NCI-H82 (cell line): ENCODE measurements at regions not wholly inside any gene's neighbourhood (a gene's known extent, or its start where the extent isn't known, plus 50 kb on each side); places are given as distances from the start of the nearest gene placed in this dataset.
"Not testable (repeated sequence)": the region's sequence is repeated elsewhere in the genome, so short reads cannot be mapped to it uniquely, and the experiment has no call there.

Experiments
- DNase-seq: peaks from one replicate; lab custom pipeline; 2025; lab: John Stamatoyannopoulos, UW

DNA sequence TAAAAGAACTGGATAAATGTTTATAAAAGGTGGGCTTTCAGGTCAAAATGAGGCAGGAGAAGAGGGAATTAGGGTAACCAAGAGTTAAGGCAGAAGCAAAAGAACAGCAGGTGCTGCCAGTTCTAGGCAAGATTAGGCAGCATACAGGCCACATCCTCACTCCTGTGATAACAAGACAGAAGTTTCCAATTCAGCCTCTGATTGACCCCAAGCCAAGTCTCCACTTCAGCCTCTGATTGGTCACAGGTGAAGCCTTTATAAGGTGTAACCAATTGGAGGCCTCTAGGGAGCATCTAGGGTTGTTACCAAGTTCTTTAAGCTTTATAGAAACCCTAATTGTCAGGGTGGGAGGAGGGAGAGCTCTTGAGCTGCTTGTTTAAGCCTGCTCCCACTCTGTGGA, 160.8 kb downstream of the MATN1 start:
- DNase-seq: no peak

DNA sequence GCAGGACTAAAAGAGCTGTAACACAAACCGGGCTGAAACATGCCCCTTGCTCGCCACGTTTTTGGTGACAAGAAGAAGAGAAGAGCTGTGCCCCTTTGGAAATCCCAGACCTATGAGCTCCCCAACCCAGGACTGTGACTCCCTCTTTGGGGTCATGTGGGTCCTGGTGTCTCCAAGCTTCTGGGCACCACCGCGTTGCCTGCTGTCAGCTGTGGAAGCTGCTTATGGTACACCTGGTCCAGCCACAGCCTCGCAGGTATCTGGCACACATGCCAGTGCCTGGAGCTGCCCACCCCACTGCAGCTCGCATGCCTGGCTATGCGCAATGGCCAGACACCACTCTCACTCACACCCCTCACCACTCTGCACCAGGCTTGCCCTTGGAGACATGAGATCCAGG, 171.8 kb downstream of the MATN1 start:
- DNase-seq: no peak

DNA sequence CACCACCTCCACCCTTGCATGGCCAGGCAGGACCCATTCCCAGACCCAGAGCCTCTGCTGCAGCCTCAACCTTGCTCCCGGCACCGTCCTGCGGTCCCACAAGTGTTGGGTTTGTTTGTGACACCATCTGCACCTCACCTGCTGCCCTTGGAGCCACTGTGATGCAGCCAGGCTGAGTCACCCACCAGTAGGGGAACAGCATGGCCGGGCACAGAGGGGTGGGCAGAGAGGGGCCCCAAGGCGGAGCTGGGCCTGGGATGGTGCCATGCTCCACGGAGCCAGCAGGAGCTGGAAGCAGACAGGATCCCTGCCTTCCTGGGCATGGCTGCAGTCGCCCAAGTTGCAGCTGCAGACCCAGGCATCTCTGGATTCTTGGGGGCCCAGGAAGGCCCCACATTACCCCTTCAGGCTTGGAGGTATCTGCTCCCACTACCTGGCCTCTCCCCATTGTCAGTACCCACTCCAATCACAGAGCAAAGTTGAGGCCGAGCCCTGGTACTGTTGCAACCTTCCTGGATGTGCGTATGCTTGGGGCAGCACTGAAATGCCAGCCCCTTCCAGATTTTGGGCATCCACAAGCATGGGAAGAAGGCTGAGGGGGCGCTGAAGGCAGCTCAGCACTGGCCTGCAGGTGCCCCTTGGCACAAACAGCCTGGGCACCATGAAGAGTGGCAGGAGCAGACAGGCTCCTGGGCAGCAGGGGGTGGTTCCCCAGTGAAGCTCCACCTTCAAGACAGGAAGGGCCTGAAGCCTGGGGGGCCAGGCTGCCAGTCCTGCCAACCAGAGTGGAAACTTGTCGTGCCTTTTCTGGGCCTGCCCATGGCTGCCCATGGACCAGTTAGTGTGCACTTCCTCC, 172.8 kb downstream of the MATN1 start:
- DNase-seq: no peak

DNA sequence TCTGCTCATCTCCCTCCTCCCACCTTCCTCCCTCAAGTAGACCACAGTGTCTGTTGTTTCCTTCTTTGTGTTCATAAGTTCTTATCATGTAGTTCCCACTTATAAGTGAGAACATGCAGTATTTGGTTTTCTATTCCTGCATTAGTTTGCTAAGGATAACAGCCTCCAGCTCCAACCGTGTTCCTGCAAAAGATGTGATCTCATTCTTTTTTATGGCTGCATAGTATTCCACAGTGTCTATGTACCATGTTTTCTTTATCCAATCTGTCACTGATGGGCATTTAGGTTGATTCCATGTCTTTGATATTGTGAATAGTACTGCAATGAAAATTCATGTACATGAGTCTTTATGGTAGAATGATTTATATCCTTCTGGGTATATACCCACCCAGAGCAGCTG, 173.5 kb downstream of the MATN1 start:
- not testable (repeated sequence) for DNase-seq

DNA sequence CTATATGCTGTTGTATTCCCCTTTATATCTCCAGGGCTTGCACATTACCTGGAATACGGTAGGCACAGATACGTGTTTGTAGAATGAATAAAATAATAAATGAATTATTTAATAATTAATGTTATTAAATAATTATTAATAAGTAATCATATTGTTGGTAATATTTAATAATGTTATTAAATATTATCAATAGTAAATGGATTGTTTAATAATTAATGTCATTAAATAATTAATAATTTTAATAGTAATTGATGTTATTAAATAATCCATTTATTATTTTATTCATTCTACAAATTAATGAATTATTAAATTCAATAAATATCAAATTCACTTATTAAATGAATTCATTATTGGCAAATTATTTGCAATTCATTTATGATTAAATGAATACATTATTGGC, 175.1 kb downstream of the MATN1 start:
- no peak for DNase-seq

DNA sequence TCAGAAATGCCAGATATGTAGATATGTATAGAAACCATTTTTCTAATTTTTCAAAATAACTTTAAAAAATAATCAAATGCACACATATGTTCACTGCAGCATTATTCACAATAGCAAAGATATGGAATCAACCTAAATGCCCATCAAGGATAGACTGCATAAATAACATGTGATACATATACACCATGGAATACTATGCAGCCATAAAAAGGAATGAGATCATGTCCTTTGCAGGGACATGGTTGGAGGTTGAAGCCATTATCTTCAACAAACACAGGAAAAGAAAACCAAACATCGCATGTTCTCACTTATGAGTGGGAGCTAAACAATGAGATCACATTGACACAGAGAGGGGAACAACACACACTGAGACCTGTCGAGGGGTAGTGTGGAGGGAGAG, 176.1 kb downstream of the MATN1 start:
- not testable (repeated sequence) for DNase-seq

DNA sequence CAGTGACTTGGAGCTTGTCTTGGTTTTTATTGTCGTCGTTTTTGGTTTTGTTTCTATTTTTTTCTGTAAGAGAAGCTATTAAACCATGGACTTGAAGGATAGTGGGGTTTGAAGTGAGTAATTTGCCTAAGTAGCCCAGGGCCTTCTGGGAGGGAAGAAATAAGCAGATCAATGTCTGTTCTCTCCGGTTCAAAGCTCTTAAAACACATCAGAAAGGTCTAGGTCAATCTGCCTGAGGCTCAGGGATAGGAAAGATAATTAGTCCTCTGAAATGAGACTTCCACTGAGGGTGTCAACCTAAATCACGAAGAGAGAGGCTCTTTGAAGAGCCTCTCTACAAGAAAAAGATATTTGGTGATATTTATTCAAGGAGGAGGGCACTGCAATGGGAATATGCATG, 178.0 kb downstream of the MATN1 start:
- DNase-seq: no peak

DNA sequence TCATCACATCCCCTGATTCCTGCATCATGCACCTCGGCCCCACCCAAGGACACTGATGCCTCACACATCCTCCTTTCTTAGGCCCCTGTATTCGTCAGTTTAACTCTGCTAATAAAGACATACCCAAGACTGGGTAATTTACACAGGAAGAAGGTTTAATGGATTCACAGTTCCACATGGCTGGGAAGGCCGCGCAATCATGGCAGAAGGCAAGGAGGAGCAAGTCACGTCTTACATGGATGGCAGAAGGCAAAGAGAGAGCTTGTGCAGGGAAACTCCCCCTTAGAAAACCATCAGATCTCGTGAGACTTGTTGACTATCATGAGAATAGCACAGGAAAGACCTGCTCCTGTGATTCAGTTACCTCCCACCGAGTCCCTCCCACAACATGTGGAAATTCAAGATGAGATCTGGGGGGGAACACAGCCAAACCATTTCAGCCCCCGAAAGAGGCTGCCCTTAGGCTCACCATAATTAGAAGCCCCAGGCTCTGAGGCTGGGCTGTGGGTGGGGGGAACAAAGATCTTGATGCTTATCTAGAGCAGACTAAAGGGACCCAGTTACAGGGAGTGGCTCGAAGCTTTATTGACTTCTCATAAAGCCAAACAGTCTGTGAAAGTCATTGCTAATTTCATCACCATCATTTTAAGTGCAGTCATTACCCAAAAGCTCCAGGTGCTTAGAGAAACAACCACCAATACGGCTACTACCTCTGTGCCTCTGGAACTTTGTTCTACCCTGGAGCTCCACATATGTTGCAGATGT, 181.5 kb downstream of the MATN1 start:
- no peak for DNase-seq

DNA sequence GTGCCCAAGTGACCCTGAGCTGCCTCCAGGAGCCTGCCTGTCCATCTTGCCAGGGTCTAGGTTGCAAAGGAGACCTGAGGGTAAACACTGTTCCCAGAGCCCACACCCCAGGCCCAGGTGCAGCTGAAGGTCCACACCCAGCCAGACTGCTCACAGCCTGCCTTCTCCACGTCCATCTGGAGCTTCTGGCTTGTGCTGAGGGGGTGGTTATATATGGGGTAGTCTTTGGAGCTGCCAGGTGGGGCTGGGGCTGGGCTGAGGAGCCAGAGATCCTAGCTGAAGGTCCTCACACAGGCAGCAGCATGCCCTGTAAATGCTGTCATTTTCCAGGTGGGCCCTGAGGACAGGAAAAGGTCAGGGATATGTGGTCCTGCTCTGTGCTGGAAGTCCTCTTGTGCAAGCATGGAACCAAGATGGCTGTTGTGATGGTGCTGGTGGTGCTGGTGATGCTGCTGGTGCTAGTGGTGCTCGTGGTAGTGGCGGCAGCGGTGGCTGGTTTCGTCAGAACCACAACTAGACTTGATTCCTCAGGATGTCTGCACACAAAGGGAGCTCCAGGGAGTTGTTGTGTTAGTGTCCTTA, 182.7 kb downstream of the MATN1 start:
- no peak for DNase-seq

DNA sequence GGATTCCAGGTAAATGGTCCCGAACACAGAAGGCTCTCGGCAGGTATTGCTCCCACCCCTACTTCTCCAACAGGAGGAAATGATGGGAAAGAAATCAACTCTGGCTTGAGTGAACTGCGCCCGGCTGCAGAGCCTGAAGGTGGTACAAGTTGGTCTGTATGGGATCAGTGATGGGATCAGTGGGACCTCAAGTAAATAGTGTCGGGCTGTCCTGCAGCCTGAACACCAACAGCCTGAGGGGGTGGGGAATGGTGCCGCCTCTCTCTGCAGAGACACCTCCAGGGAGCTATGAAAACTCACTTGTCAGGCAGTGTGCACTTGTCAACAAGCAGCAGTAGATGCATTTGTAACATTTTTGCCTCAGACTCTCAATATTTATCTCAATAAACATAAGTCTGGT, 183.5 kb downstream of the MATN1 start:
- DNase-seq: no peak

DNA sequence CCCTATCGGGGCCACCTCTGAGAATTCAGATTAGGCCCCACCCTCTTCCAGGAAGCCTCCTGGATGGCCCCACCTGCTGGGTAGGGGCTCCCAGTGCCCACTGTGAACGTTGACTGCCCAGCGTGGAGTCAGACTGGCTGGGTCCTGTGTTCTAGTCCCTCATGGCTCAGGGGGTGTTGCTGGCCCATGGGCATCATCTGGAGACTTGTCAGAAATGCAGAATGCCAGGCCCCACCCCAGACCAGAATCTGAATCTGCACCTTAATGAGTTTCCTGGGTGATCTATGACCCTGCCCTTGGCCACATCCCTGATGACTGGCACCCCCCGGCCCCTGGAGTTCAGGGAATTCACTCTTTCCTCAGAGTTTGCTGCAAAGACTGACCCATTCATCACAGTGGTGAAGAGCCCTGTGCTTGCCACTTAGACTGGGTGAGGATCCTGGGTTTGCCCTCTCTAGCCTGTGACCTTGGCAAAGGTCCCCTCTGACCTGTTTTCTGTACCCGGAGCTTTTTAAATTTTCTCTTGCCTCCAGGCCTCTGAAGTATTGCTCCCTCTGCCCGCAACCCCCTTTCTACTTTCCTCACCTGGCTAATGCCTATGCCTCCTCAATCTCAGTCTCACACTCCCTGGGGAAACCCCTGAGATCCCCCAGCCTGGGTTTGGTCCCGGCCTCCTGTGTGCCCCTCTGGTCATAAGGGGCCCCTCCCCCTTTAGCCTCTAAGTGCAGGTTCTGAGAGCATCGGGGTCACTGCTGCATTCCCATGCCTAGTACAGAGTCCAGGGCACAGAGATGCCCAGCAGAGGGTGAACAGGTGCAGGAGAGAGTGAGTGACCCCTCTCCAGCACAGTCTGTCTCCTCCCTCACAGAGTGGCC, 184.2 kb downstream of the MATN1 start:
- DNase-seq: no peak

DNA sequence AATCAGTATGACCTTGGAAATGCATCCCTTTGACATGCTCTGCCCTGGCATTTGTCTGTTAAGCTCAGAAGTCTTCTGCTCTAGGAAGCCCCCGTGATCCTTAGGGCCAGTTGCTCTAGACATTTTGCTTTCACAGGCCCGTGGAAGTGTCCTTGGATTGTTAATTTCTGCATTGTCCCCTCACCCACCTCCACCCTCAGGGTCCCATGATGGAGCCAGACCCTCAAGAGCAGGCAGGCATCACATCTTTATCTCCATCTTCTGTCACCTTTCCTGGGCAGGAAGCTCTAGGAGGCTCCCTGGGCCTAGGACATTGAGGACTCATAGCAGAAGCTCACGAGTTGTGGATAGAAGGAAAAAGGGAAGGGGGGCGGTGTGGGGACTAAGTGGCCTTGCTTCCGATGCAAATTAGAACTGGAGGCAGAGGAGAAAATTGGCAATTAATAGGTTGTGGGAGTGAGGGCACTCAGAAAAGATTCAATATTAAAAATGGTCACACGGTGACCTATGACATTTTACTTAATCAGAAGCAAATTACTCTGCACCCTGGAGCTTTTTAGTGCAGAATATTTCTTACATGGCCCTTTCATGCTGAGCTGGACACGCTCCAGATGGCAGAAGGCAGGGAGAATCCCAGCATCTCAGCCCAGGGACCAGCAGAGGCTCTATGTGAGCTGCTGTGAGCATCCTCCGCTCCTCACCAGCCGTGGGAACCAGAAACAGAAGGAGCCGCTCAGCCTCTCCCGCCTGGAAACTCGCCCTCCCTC, 185.0 kb downstream of the MATN1 start:
- DNase-seq: no peak

DNA sequence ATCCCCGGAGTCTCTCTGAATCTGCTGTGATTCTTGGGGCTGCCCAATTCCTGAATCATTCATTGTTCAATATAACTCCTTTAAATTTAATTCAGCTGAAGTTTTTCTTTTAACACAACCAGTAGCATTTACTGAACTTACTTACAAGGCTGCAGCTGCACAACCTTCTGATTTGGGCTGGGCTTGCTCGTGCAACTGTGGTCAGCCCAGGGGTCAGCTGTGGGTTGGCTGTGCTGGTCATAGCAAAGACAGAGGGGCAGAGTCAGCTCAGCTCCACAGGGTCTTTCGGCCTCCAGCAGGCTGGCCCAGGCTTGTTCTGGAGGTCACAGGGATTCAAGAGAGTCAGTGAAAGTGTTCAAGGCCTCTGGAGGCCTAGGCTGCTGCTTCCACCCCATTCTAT, 186.1 kb downstream of the MATN1 start:
- DNase-seq: no peak

DNA sequence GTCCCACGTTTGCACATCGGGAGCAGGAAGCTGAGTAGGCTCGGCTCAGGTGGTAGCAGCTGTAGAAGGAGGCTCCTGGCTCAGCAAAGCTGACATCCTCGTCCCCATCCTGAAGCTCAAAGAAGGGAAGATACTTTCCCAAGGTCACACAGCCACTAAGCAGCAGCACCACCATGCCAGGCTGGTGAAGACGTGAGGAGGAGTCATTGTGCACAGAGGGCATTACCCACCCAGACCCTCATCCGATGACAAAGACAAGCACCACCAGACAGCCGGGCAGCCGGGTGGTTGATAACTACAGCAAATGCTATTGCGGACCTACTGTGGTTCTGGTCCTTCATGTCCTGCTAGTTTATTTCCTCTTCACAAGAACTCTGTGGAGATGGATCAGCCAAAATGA, 186.9 kb downstream of the MATN1 start:
- DNase-seq: no peak

DNA sequence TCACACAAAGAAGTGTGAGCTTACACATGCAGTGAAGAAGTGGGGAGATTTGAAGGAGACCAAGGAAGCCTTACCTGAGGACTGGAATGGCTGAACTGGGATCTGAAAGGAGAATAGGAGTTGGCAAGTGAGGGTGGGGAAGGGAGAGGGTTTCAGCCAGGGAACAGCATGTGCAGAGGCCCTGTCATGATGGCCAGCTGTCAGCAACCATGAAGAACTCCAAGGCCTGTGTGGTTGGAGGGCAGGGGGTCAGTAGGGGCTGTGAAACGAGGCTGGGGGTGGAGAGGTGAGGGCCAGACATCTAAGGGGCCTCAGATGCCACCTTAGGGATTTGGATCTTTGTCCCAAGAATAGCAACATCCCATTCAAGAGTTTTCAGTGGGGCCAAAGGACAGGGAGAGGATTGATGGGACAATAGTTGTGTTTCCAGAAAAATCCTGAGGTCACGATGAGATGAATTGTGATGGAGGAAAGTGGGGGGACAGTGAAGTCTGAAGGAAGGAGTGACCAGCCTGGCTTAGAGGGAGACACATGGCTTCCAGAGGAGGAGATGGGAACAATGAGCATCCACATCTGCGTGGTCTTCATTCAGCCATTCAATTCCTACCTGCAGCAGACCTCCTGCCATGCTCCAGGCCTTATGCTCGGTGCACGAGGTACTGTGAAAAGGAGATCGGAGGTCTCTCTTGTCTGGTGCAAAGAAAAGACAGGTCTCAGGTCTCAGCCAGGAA, 187.6 kb downstream of the MATN1 start:
- no peak for DNase-seq

DNA sequence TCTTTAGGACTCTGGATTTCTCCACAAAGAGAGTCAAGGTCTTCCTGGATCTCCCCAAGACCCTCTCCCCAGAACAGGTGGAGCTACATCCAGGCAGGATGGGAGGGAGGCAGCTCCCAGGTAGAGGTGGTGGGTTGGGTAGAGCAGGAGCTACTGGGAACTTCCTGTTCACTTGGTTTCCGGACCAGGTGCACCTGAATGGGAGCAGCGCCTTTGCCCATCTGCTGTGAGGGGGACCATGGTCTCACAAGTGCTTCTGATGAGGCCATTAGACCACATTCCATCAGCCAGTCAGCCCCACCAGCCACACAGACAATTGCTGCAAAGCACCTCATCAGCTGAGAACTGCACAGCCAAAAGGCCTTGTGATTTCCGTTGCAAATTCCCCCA, 188.8 kb downstream of the MATN1 start:
- DNase-seq: no peak

DNA sequence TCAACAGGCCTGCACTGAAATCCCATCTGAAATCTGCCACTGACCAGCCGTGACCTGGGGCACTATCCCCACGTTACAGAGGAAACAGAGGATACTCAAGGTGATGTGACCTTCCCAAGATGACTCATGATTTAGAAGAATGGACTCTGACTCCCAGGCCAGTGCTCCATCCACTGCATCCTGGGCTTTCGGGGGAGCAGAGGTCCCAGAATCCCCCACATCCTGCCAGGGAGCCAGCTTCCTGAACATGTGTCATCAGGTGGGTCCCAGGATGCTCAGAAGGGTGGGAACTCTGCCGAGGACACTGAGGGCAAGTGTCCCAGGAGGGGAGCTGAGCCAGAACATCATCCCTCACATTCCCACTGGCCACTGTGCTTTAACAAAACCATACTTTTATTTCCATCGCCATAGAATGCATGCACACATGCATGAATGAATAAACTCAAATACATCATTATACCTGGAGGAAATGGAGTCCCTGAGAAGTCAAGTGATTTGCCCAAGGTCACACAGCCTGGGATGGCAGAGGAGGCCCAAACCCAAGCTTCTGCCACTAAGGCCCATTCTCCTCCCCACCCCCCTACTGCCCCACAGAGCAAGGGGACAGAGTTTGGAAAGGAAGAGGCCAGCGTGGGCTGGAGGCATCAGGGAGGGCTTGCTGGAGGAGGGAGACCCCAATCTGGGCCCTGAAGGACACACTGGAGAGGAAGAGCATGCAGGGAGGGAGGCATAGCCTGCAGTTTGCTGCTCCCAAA, 189.4 kb downstream of the MATN1 start:
- DNase-seq: no peak

DNA sequence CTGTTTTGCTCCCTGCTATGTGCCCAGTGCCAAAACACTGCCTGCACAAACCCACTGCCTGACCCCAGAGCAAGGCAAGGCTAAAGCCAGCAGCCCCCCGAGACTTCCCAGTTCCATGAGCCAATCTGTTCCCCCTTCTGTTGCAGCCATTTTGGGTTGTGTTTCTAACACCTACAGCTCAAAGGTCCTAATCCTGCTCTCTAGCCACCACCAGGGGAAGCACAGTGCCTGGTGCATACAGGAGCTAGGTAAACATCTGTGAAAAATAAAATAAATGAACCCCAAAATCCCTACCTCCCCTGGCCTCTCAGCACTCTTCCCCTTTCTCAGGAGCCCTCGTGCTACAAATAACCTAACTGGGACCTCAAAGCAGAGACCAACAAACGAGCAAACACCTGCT, 190.2 kb downstream of the MATN1 start:
- no peak for DNase-seq

DNA sequence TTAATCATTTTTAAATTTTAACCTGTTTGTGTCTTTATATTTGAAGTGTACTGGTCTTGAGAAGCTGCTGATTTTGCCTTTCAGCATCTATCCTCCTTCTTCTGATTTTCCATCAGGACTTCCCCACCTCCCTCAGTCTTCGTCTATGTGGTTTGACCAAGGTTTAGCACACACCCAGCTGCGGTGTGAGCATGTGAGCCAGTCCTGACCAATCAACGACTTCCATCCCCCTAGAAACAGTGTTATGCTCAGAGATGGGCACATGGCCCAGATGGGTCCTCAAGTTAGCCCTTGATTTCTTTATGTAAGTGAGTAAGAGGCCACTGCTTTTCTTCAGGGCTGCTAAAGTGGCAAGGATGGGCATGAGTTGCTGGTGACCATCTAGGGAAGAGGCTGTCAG, 190.8 kb downstream of the MATN1 start:
- no peak for DNase-seq
